PC-3 (cell line): ENCODE measurements at regions not wholly inside any gene's neighbourhood (a gene's known extent, or its start where the extent isn't known, plus 50 kb on each side); places are given as distances from the start of the nearest gene placed in this dataset.
A peak's percentile ranks its signal among the peaks of the same experiment; 100 is the strongest.

Source experiments
- ATAC-seq: fragments of 200-7000 bp; cut with Tn5 transposase; 2 replicates; pipeline ENCODE4 v1.9.1; 2020; ENCODE audit warnings: mild to moderate bottlenecking, moderate library complexity
- BruUV-seq: library from RNA; stranded (reverse); fragments of 400-500 nt; replicated peaks from 2 replicates; lab custom pipeline; 2021; lab: Mats Ljungman, UMichigan
- CTCF ChIA-PET: fragments of 300-600 bp; sonication (Branson Sonifier 250); formaldehyde crosslinking; loops from one replicate; lab custom pipeline; 2022; ENCODE audit warnings: antibody characterized with exemption; lab: Charles Lee
- POLR2A ChIA-PET: fragments of 300-600 bp; sonication (Branson Sonifier 250); formaldehyde crosslinking; loops from one replicate; lab custom pipeline; 2022; ENCODE audit warnings: antibody characterized with exemption; ENCODE audit not compliant: unreplicated experiment; lab: Charles Lee
- DNase-seq: peaks from one replicate; pipeline ENCODE4 v3.0.0-alpha.2; 2015
- H2AFZ ChIP-seq: fragments of 300-600 bp; sonication (generic); 2 replicates; pipeline ENCODE4 v1.6.0; 2016; ENCODE audit warnings: antibody characterized with exemption, low read length
- H3F3A ChIP-seq: fragments of 300-600 bp; sonication (generic); one replicate; pipeline ENCODE4 v1.6.0; 2017; ENCODE audit warnings: antibody characterized with exemption, low read length, control low read depth, mild to moderate bottlenecking; ENCODE audit not compliant: unreplicated experiment
- H3K27ac ChIP-seq: fragments of 300-600 bp; sonication (generic); 2 replicates; pipeline ENCODE4 v1.5.1; 2016; ENCODE audit warnings: mild to moderate bottlenecking, low read length
- H3K27me3 ChIP-seq: fragments of 300-600 bp; sonication (generic); 2 replicates; pipeline ENCODE4 v1.6.1; 2016; ENCODE audit warnings: low read length, mixed read lengths
- H3K36me3 ChIP-seq: fragments of 300-600 bp; sonication (generic); 2 replicates; pipeline ENCODE4 v1.6.1; 2016; ENCODE audit warnings: low read depth, mixed run types, low read length, mixed read lengths
- H3K4me1 ChIP-seq: fragments of 300-600 bp; sonication (generic); 2 replicates; pipeline ENCODE4 v1.5.1; 2016; ENCODE audit warnings: low read length; ENCODE audit not compliant: insufficient read depth
- H3K4me2 ChIP-seq: fragments of 300-600 bp; sonication (generic); 2 replicates; pipeline ENCODE4 v1.6.0; 2016; ENCODE audit warnings: low read length
- H3K4me3 ChIP-seq: fragments of 300-600 bp; sonication (generic); 2 replicates; pipeline ENCODE4 v1.5.1; 2016; ENCODE audit warnings: mild to moderate bottlenecking, low read length, mixed read lengths
- H3K79me2 ChIP-seq: fragments of 300-600 bp; sonication (generic); 2 replicates; pipeline ENCODE4 v1.6.1; 2017; ENCODE audit warnings: low read length, mixed read lengths
- H3K9ac ChIP-seq: fragments of 300-600 bp; sonication (generic); 2 replicates; pipeline ENCODE4 v1.6.0; 2016; ENCODE audit warnings: mild to moderate bottlenecking, low read length
- H3K9me2 ChIP-seq: fragments of 300-600 bp; sonication (generic); replicated peaks from 2 replicates; pipeline ENCODE4 v1.6.1; 2016; ENCODE audit warnings: mixed run types, low read length, mixed read lengths
- H3K9me3 ChIP-seq: fragments of 300-600 bp; sonication (generic); 2 replicates; pipeline ENCODE4 v1.6.1; 2016; ENCODE audit warnings: low read length, mixed read lengths
- H4K20me1 ChIP-seq: fragments of 300-600 bp; sonication (generic); 2 replicates; pipeline ENCODE4 v1.6.1; 2016; ENCODE audit warnings: low read length, mixed read lengths
- CTCF ChIP-seq: fragments of 300-600 bp; sonication (generic); conservative IDR thresholded peaks from 2 replicates; pipeline ENCODE4 v1.5.1; 2017; ENCODE audit warnings: antibody characterized with exemption, low read depth, mild to moderate bottlenecking, low read length
- EZH2 ChIP-seq: fragments of 300-600 bp; sonication (generic); IDR thresholded peaks from one replicate; pipeline ENCODE4 v1.6.1; 2017; ENCODE audit warnings: antibody characterized with exemption, mild to moderate bottlenecking, low read length; ENCODE audit not compliant: unreplicated experiment
- EZH2phosphoT487 ChIP-seq: fragments of 300-600 bp; sonication (generic); IDR thresholded peaks from 2 replicates; pipeline ENCODE4 v1.6.1; 2018; ENCODE audit warnings: mild to moderate bottlenecking, antibody characterized with exemption, low read length, borderline replicate concordance
- intact Hi-C: fragments of 100-400 bp; cut with micrococcal nuclease; formaldehyde crosslinking; loops from 2 replicates; pipeline ENCODE4 v1.9.0; 2023

- intact Hi-C loops: loop anchor here (2.0 to 10.0 kb wide), 5 partner anchors 57 to 1109 kb away; no protein-coding TSS in a partner anchor
- TF ChIP-seq CTCF (no peak), EZH2 (no peak), EZH2phosphoT487 (no peak)
Observed at GRCh38 chr5:128673970-128674369, 135.9 kb upstream of the FBN2 start.

GRCh38 chr5:128674837-128675446 is 136.9 kb upstream of the FBN2 start:
- DNase-seq (peak; percentile 84), ATAC-seq (peak; percentile 84)
- BruUV-seq: no TSS peak
- Histone ChIP-seq H3K9me3 (no peaks in the 10 kb centered on the region), H3K36me3 (no peaks in the 10 kb centered on the region), H3K9ac (no peak overlapping the region), H4K20me1 (no peaks in the 10 kb centered on the region), H3F3A (no peaks in the 10 kb centered on the region), H2AFZ (no peak overlapping the region), H3K9me2 (no peaks in the 10 kb centered on the region), H3K27me3 (no peaks in the 10 kb centered on the region), H3K4me1 (peaks cover 3% of the 10 kb centered on the region; the same call in 1 of the 2 replicates), H3K4me3 (no peak overlapping the region), H3K27ac (no peak overlapping the region), H3K79me2 (no peaks in the 10 kb centered on the region), H3K4me2 (no peak overlapping the region)
- ChIA-PET POLR2A (no interaction called here), CTCF (interaction anchor here (0.5 kb wide), 1 partner anchor 31 kb away, joined by 3 read pairs; no protein-coding TSS in a partner anchor)
- intact Hi-C loops: loop anchor here (1.0 to 10.0 kb wide), 7 partner anchors 58 to 1110 kb away; partner anchors contain the start of gene FBN2
- TF ChIP-seq EZH2 (no peak), CTCF (peak; percentile 93)

More at GRCh38 chr5:128673970-128674369, 135.9 kb upstream of the FBN2 start:
- CTCF ChIA-PET: interaction anchor here (0.7 kb wide), 1 partner anchor 169 kb away, joined by 3 read pairs; no protein-coding TSS in a partner anchor
- no peak overlapping the region for H3K4me2 ChIP-seq
- DNase-seq (no peak), ATAC-seq (no peak)
- no peaks in the 10 kb centered on the region for H3K9me3 ChIP-seq
- no peaks in the 10 kb centered on the region for H3K9me2 ChIP-seq
- no peak overlapping the region for H3K4me3 ChIP-seq
- no peaks in the 10 kb centered on the region for H3K36me3 ChIP-seq
- H3K27me3 ChIP-seq: no peaks in the 10 kb centered on the region
- no peaks in the 10 kb centered on the region for H3K79me2 ChIP-seq
- no TSS peak for BruUV-seq
- POLR2A ChIA-PET: no interaction called here
- H3K9ac ChIP-seq: no peak overlapping the region
- no peak overlapping the region for H3K27ac ChIP-seq
- H2AFZ ChIP-seq: no peak overlapping the region
- H3F3A ChIP-seq: no peaks in the 10 kb centered on the region
- no peaks in the 10 kb centered on the region for H4K20me1 ChIP-seq
- H3K4me1 ChIP-seq: peaks cover 4% of the 10 kb centered on the region; the same call in 1 of the 2 replicates

- POLR2A ChIA-PET: no interaction called here
- BruUV-seq: no TSS peak
Observed at GRCh38 chr5:128681096-128681495, 143.1 kb upstream of the FBN2 start.

More at GRCh38 chr5:128681096-128681495, 143.1 kb upstream of the FBN2 start:
- intact Hi-C loops: loop anchor here (10.0 kb wide), 1 partner anchor 94 kb away; no protein-coding TSS in a partner anchor
- CTCF ChIA-PET: no interaction called here
- Histone ChIP-seq H3K9ac (no peak overlapping the region), H3K4me1 (peaks cover 12% of the 10 kb centered on the region), H3K4me3 (no peak overlapping the region), H2AFZ (no peak overlapping the region), H3F3A (no peaks in the 10 kb centered on the region), H3K27me3 (no peaks in the 10 kb centered on the region), H3K9me3 (no peaks in the 10 kb centered on the region), H3K79me2 (no peaks in the 10 kb centered on the region), H3K36me3 (no peaks in the 10 kb centered on the region), H3K9me2 (no peaks in the 10 kb centered on the region), H3K27ac (no peak overlapping the region), H3K4me2 (no peak overlapping the region), H4K20me1 (no peaks in the 10 kb centered on the region)
- DNase-seq (no peak), ATAC-seq (no peak)
- TF ChIP-seq EZH2 (no peak), CTCF (no peak), EZH2phosphoT487 (no peak)
